GM19395 (cell line): ENCODE measurements at regions not wholly inside any gene's neighbourhood (a gene's known extent, or its start where the extent isn't known, plus 50 kb on each side); places are given as distances from the start of the nearest gene placed in this dataset.
"Not testable (repeated sequence)": the region's sequence is repeated elsewhere in the genome, so short reads cannot be mapped to it uniquely, and the experiment has no call there.

Source experiments
- ATAC-seq: cut with Tn5 transposase; IDR thresholded peaks from one replicate; pipeline ENCODE4 v1.9.1; 2021; ENCODE audit warnings: mild to moderate bottlenecking, moderate library complexity; ENCODE audit not compliant: unreplicated experiment

DNA sequence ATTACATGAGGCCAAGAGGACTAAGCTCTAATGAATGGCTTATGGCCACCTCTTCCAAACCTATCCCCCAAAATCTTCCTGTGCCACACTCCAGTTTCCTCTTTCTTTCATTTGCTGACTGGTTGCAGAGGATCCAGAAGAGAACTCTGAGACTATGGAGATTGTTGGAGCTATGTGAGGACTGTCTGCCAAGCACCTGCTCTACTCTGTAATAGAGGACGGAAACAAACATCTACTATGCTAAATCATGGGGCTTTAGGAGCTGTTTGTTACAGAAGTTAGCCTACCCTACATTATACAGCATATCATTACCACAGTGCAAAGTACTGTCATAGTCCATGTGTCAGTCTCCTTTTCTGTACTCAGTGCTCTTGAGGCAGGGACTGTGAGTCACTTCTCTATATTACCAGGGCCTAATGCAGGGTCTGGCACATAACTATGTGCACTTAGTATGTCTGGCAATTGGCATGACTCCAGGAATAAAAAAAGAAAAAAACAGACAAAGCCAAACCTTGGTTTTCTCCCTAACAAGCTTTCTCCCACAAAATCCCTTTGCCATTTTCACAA lies 95.1 kb downstream of the RPAP3 start:
- no peak for ATAC-seq

DNA sequence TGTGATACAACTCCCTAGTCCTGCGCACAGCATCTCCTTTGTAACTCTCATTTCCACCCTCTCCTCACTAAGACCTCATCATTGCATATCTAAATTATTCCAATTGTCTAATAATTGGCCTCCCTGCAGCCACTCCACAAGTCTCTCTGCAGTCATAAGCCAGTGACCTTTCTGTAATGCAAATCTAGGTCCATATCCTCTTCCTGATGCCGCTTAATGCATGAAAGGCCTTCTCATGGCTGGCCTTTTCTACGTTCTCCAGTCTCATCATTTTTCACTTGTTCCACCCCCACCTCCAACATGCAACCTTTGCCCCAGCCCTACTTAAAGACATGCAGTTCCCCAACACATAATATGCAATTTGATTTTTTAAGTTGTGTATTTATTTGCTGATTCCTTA lies 96.0 kb downstream of the RPAP3 start:
- ATAC-seq = no peak

DNA sequence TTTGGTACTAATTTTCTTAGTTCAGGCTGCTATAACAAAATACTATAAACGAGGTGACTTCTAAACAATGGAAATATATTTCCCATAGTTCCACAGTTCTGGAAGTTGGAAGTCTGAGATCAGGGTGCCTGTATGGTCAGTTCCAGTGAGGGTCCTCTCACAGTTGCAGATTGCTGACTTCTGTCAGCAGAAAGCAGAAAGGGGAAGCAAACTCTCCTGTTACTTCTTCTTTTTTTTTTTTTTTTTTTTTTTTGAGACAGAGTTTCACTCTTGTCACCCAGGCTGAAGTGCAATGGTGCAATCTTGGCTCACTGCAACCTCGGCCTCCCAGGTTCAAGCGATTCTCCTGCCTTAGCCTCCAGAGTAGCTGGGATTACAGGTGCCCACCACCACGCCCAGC lies 97.2 kb downstream of the RPAP3 start:
- ATAC-seq = not testable (repeated sequence)

DNA sequence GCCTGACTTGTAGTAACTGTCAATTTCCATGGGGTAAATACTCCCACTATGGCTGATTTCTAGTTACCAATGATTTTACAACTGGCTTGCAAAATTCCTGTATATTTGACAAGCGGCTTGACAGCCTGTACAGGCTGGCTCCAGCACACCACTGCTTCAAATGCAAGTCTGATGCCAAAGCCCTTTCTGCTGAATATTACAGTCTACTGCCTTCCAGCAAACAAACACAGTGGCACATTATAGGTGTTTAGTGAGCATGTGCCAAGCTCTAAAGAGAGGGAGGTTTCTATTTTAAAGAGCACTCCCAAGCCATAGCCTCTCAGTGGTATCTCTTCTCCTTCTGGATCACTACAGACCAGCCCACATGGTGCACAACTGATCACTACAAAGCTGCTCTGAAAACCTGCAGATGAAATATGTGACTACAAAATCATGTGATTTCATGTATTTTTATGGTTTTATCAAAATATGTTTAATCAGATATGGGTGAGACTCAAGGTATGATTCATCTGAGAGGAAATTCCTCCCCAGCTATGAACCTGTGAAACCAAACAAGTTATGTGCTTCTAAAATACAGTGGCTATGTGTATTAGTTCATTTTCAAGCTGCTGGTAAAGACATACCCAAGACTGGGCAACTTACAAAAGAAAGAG lies 101.5 kb downstream of the RPAP3 start:
- ATAC-seq = no peak

DNA sequence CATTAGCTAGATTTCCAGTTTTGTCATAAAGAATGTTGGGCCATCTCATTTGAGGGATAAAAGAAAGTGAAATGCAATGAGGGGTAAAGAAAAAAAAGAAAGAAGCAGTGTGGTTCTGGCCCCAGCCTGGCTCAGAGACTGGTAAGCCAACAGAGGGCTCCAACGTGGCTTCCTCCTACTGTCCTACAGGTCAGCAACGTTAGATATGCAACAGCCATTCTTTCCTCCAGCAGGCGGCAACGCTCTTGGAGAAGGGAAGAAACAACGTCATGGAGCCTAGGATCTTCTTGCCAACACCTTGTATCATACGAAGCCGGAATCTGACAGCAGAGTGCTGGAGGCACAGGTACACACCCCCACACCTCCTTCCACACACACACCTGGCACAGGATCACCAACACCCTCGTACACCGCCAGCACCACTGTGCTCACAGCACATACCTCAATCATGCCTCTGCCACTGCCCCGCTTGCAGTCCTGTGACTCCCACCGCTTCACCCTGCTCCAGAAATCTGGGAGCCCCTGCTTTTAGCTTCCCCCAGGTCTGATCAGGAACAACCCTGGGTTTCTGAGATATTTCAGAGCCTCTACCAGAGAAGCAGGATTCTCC lies 102.8 kb downstream of the RPAP3 start:
- no peak for ATAC-seq

DNA sequence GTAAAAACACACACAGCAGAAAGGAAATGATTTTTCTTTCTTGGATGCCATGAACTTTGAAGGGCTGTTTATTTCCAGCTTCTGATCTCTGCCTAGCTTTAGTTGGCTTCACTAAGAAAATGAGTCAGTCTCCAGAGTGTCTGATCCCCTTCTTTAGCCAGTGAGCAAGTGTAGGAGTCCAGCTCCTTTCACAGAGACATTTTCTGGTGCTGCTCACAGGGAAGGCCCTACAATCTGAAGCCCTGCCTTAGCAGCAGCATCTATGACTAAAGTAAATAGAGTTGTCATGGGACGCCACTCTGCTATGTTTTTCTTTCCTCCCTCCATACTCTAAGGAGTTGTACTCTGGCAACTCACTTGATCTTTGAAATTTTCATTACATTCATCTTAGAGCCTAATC lies 103.5 kb downstream of the RPAP3 start:
- no peak for ATAC-seq

DNA sequence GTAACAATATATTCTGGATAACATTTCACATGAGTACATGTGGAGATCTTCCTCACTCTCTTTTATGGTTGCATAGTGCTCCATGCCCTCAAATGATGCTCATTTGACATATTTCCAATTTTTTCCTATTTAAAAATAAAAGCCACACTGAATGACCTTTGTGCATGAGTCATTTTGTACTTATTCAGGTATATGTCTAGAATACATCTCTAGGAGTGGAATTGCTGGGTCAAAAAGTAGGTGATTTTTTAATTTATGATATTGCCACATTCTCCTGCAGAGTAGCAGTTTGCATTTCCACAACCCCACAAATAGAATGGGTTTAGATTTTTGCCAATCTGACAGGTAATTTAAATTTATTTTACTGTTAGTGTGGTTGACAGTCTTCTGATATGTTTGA lies 104.8 kb downstream of the RPAP3 start:
- no peak for ATAC-seq

DNA sequence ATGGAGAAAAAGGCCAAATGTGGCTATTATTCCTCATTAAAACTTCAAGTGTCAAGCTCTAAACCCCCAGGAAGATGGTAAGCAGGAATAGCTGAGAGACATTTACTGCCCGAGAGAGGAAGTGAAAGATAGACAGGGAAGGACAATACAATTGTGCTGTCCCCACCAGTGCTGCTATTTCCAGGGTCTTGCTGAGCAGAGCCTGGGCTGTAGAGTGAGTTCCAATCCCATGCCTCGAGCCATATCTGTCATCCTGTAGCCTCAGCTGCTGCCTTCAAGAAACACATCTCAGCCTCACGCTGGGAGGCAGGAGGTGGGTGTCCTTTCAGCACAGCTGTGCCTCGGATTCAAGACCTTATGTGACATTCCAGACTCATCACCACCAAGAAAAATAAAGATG lies 114.0 kb downstream of the RPAP3 start:
- ATAC-seq = no peak

DNA sequence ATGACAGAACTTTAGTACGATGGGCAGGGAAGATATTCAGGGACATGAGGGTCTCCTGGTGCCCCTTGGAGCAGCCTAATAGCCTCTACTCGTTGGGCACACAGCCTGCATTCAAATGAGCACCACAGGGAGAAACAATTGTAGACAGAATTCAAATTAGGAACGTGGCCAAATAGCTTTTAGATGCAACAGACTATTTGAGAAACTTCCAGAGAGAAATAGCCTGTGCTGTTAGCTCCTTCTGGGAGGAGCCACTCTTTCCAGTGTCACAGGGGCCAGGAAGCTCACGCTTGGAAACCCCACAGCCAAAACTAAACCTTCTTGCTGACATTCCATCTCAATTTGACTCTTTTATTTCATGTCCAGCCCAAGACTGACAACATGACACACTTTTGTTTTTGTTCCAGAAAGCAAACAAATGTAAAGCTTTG lies 114.5 kb downstream of the RPAP3 start:
- no peak for ATAC-seq

DNA sequence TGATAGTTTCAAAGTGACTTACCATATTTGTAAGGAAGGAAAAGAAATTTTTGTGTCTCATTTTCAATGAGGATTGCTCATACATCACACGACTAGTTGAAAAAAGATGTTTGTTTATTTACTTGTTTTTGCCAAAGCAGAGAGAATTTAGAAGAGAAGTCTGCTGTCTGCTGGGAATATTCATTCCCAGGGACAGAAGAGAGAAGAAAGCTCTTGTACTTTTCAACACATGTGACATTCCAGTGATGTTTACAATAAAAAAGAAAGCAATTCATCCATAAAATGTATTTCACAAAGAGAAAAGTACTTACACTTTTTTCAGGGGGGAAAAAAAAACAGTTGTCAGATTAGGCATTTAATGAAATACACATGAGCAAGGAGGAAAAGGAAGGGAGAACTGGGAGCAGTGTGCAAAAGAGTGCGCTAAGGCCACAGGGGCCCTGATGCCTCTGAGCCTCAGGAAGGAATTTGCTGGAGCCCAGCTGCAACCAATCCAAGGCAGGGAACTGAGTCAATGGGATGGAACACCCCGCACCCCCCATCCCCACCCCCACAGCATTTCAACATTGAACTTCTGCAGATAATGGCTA lies 115.0 kb downstream of the RPAP3 start:
- no peak for ATAC-seq

DNA sequence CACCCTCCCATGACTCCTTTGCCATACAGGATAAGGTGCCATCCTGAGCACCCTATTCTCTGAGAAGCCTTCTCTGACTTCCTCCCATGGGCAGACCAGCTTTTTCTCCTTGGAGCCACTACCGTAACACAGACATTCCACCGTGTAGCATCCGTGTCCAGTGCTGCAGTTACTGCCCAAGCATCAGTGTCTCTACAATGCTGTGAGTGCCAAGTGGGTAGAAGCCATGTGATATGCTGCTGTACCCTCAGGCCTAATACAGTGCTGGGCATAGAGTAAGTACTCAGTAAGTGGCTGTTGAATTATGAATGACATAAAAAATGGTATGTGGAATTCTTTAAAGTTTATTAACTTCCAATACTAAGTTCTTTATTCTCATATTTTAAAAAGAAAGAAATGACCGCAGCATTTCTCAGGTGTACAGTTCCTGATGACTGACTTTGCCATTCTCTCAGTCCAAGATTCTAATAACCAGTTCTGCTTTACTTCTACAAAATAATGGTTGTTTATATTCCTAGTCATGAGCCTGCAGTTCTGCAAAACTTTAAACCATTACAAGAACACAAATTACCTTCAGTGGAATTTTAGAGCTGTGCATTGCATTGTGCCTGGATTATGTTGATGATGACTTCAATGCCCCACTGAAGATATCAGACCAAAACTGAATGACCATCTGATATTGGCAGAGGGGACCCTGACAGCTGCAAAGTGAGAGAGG lies 118.7 kb downstream of the RPAP3 start:
- no peak for ATAC-seq

DNA sequence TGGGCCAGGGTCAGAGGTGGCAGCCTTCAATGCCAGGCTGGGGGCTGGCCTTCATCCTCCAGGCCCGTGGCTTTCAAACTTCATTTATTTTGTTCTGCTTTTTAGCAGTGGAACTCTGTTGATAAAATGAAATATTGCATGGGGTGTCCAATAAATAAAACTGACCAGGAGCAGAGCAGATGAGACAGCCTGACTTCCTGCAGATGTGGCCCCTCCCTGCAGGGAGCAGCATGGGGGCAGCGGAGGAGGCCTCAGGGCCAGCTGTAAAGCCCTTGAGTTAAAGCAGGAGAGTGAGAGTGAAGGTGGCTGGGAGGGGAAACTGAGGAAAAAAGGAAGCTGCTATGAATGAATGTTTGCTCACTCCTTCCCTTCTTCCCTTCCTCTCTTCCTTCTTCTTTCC lies 120.3 kb downstream of the RPAP3 start:
- no peak for ATAC-seq

DNA sequence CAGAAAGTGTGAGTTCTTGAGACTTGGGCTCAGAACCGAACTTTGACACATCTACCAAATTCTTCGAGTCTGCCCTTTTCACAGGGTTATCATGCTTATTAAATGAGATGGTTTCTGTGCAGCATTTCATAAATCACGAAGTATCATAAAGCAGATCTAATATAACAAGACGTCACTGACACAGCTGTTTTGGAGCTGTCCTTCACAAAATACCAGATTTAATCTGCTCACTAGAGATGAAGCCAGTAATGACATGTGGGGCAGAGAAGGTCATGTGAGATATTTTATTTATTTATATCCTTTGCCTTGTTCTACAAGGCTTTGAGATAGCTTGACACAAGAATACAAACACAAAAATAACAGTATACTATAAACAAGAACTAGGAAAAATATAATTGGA lies 127.0 kb downstream of the RPAP3 start:
- no peak for ATAC-seq

DNA sequence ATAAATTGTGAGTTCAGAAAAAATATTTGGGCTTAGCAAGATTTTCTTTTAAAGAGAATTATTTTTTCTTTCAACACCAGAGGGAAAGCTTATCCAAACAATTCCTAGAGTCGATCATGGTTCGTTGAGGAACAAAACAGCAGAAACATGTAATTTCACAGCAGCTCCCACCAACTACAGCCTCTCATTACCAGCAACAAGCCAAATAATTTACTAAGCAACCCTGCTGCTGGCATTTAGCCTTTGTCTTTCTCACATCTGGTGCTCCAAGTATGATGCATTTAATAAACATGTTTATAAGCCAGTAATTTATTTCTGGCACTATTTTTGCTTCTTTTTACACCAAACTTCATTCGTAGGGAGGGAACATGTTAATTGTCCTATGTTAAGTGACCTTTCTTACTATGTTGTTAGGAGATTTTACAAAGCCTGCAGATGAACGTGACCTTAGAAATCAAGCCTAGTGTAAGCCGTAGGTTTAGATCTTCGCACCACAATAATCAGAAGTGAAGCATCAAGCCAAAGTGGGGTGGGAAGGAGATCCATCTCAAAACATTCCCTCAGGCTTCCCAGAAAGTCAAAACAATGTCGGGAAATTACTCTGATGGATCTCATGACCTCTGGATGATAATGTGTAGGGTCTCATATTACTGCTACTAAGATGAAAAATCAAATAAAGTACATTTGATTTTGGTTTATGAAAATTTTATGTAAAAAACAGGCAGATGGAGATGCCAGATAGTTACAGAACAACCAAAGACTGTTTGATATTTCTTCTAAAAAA lies 128.4 kb downstream of the RPAP3 start:
- ATAC-seq = no peak

DNA sequence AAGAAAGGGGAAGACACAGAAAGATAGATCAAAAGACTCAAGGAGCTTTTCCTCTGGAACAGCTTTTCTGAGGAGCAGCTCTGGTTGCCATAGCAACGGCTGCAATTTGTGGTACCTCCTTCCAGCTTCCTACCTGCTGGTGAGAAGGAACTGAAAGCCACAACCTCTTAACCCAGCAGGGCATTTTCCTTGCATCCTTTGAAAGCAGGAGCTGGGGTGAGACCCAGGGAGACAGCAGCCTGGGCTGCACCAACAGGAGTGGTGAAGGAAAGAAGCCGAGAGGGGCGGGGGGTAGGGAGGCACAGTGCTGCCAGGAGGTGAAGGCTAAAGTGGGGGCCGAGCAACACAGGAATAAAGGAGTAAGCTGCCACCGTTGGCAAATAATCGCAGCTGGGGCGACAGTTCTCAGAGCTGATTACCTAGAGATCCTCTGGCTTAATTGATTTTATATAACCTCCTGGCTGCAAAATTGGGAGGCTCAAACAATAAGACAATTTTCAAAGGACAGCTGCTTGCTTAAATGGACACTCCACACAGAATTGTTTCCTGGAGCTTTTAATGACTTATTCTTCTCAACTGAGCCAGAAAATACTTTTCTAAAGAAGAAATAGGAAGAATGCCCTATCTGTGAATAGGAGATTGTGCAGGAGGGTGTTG lies 129.4 kb downstream of the RPAP3 start:
- ATAC-seq = no peak

DNA sequence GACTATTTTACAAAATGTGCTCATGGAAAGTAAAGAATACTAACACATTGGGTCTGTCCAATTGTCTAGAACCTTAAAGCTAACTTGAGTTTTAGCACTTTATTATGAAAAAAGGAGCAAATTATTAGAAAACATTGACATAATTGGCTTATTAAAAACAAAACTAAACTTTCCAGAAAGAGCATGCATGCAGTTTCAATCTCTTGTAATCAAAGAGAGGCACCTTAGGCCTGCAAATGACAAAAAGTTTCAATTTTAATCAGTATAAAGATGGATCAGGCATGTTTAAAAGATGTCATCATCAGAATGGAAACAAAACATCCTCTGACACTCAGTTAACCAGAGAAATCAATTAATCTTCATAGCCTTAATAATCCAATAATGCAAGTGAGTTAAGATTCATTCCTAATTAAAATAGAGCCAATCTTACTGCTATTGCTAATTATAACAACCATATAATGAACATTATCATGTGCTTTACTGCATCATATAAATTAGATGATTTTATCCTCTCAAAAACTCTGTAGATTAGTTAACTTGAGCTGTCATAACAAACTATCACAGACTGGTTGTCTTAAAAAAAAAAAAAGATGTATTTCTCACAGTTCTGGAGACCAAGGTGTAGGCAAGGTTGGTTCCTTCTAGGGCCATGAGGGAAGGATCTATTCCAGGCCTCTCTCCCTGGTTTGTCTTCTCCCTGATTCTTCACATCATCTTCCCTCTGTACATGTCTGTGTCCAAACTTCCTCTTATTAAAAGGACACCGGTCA lies 131.4 kb downstream of the RPAP3 start:
- no peak for ATAC-seq

DNA sequence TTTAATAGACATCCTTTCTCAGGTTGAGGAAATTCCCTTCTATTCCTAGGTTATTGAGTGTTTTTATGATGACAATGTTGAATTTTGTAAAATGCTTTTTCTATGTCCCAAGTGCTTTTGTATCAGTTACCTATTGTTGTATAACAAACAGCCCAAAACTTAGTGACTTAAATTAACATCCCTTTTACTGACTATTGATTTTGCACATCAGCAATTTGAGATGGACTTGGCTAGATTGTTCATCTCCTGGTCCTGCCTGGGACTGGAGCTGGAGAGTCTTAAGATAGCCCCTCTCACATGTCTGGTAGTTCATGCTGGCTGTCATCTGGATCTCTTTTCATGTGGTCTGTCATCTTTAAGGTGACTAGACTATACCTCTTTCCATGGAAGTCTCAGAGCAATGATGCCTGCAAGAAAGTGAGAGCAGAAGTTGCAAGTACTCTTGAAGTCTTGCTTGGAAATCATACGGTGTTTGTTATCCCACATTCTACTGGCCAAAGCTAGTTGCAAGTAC lies 132.6 kb downstream of the RPAP3 start:
- ATAC-seq = no peak

DNA sequence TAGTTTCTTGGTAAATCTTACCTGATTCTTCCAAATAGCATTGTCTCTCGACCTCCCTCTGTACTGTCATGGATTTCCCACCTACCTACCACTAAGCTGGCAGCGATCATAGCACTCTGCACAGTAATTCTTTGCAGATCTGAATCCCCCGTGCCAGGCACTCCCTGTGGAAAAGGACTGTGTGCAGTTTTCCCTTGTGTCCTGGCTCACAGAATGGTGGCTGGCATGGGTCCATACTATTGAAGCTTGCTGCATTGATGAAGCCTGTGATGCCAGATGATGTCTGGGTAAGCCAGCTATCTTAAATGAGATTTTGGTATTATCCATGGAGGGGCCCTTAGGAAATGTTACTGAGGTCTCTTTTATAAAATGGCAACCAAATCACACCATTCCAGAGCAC lies 135.7 kb downstream of the RPAP3 start:
- no peak for ATAC-seq

DNA sequence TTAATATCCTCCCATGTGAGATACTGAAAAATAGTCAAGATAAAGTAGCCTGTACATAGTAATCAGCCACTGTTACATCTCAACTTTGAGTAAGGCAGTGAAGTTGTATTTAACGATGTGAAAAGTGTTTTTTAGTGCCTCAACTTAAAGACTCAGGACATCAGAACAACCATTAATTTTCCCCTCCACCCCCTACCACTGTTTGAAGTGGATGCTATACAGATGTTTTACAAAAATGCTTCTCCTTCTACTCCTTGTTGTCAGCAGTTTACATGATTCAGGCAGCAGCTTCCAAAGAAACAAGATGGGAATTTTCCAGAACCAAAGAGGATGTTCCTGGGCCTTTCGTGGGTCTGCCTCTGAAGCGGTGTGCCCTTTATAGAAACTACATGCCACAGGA lies 143.6 kb downstream of the RPAP3 start:
- ATAC-seq = no peak
